Right atrium auricular region (tissue), 2 donors: ENCODE measurements at regions not wholly inside any gene's neighbourhood (a gene's known extent, or its start where the extent isn't known, plus 50 kb on each side); places are given as distances from the start of the nearest gene placed in this dataset.

Experiments
- DNase-seq: peaks from one replicate; pipeline ENCODE4 v3.0.0-alpha.2; 2019; ENCODE audit warnings: low spot score
- H3K27ac ChIP-seq, 2 donors: fragments of 200-600 bp; sonication (generic); 1 replicate in 1 of 2; 2 replicates in 1 of 2; pipeline ENCODE4 v1.5.1; 2016 to 2019
- H3K27me3 ChIP-seq, 2 donors: fragments of 200-600 bp; sonication (generic); one replicate each; pipeline versions ENCODE4 v1.5.1 to v1.6.0; 2017 to 2019
- H3K36me3 ChIP-seq: fragments of 200-600 bp; sonication (generic); one replicate; pipeline ENCODE4 v1.5.1; 2016
- H3K4me1 ChIP-seq, 2 donors: fragments of 200-600 bp; sonication (generic); one replicate each; pipeline versions ENCODE4 v1.5.1 to v1.6.0; 2017 to 2019
- H3K4me3 ChIP-seq, 2 donors: fragments of 200-600 bp; sonication (generic); 1 replicate in 1 of 2; 2 replicates in 1 of 2; pipeline ENCODE4 v1.5.1; 2017 to 2019; ENCODE audit warnings: mild to moderate bottlenecking in 1 of 2, moderate library complexity in 1 of 2
- H3K9me3 ChIP-seq, 2 donors: fragments of 200-600 bp; sonication (generic); one replicate each; pipeline ENCODE4 v1.5.1; 2019
- TF ChIP-seq, protein P1 (sequence below), 2 donors: fragments of 200-600 bp; sonication (generic); IDR thresholded peaks; one replicate each; pipeline ENCODE4 v1.5.1; 2019; ENCODE audit warnings: antibody characterized with exemption in 2 of 2

DNA sequence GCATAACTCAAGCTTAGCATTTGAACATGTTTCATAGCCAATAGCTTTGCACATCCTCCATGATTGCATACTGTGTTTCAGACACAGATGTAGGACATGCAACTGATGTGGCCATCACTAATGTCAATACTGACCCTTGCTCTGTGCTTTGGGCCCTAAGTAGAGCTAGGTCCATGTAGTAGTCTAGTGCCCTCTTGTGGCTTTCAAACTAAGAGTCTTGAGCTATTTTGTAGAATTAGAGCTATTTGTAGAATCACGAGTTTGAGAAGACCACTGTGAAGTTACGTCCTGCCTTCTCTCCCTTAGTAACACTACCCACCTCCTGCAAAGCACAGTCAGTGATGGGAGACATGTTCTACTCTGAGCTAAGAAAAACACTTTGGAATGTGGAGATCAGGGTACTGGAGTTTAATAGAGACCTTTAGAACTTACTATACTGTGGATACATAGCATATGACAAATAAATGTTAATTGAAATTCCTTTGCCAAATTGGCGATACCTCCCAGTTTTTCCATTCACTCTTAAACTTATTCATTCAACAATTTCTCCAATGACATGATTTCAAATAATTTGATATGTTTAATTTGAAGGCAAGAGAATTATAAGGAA lies 306.5 kb upstream of the TNP1 start:
- H3K27me3 ChIP-seq = no peaks in the 10 kb centered on the region
- TF ChIP-seq, protein P1, sequence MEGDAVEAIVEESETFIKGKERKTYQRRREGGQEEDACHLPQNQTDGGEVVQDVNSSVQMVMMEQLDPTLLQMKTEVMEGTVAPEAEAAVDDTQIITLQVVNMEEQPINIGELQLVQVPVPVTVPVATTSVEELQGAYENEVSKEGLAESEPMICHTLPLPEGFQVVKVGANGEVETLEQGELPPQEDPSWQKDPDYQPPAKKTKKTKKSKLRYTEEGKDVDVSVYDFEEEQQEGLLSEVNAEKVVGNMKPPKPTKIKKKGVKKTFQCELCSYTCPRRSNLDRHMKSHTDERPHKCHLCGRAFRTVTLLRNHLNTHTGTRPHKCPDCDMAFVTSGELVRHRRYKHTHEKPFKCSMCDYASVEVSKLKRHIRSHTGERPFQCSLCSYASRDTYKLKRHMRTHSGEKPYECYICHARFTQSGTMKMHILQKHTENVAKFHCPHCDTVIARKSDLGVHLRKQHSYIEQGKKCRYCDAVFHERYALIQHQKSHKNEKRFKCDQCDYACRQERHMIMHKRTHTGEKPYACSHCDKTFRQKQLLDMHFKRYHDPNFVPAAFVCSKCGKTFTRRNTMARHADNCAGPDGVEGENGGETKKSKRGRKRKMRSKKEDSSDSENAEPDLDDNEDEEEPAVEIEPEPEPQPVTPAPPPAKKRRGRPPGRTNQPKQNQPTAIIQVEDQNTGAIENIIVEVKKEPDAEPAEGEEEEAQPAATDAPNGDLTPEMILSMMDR (IDR thresholded peaks at IDR 0.05) = peak; percentile 45 to 71
- no peak for DNase-seq

DNA sequence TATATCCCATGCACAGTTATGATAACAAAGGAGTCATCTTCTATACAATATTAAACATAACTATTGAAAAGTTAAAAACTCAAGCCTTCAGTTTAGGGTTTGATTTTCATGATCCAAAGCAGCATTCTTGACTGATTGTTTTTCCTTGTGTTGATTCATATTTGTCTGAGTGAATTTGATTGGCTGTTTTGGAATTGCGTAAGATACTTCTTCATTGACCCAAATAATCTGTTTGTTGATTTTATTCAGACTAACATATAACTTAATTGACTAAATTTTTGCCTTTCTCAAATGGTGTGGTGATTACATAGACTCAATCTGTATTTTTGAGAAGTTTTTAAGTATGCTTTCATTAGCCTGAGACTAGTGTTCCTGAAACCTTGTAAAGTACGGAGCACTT lies 305.7 kb upstream of the TNP1 start:
- DNase-seq = no peak
- Histone ChIP-seq H3K9me3 (no peaks in the 10 kb centered on the region), H3K27me3 (no peaks in the 10 kb centered on the region), H3K4me3 (no peak overlapping the region), H3K36me3 (no peaks in the 10 kb centered on the region), H3K27ac (no peak overlapping the region), H3K4me1 (peaks cover 0 to 8% of the 10 kb centered on the region in 2 donors)
- TF ChIP-seq, protein P1 (IDR thresholded peaks at IDR 0.05) = no peak

More for the DNA sequence above, 306.5 kb upstream of the TNP1 start:
- peaks cover 0 to 4% of the 10 kb centered on the region in 2 donors for H3K4me1 ChIP-seq
- no peaks in the 10 kb centered on the region for H3K36me3 ChIP-seq
- H3K9me3 ChIP-seq = no peaks in the 10 kb centered on the region
- no peak overlapping the region for H3K4me3 ChIP-seq
- H3K27ac ChIP-seq = no peak overlapping the region

DNA sequence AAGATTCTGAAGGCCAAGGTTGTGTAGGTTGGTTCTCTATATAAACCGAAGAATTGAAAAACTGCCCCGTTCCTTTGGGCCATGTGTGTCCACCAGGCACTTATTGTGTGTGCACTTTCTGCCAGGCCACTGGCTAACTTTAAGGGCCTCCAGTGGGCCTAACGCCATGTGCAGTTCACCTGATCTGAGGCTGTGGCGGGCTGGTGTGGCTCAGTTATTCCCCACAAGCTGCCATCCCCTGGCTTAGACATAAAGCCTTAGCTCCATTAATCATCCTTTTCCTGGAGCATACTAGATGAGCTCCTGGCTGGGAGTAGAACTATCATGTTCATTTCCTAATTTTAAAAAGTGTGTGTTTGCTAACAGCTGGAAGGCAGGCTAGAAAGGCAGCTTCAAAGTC lies 304.1 kb upstream of the TNP1 start:
- Histone ChIP-seq H3K4me3 (no peak overlapping the region), H3K27ac (no peak overlapping the region)

DNA sequence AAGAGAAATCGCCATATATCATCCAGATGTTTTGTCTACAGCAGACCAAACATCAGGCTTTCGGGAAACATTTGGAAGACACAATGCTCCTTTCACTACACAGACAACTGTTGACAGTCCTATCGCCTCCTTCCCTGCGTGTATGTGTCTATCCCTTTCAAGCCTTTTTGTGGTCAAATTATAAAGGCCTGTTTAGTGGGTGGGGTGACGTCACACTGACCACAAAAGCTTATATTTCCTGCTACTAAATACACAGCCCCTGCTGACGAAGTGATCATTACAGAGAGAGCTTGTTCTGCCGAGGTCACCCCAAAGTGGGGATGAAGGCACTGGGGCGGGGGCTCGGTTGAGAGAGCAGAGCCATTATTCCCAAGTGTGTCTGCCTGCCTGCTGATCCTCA lies 302.7 kb upstream of the TNP1 start:
- H3K4me3 ChIP-seq = no peak overlapping the region
- H3K27me3 ChIP-seq = no peaks in the 10 kb centered on the region
- no peaks in the 10 kb centered on the region for H3K9me3 ChIP-seq
- no peaks in the 10 kb centered on the region for H3K36me3 ChIP-seq
- no peak for DNase-seq
- H3K27ac ChIP-seq = no peak overlapping the region
- H3K4me1 ChIP-seq = peaks cover 0 to 8% of the 10 kb centered on the region in 2 donors
- TF ChIP-seq, protein P1 (IDR thresholded peaks at IDR 0.05) = no peak

More for the DNA sequence above, 304.1 kb upstream of the TNP1 start:
- TF ChIP-seq, protein P1 (IDR thresholded peaks at IDR 0.05) = no peak
- Histone ChIP-seq H3K4me1 (peaks cover 0 to 8% of the 10 kb centered on the region in 2 donors), H3K9me3 (no peaks in the 10 kb centered on the region), H3K36me3 (no peaks in the 10 kb centered on the region), H3K27me3 (no peaks in the 10 kb centered on the region)
- no peak for DNase-seq

DNA sequence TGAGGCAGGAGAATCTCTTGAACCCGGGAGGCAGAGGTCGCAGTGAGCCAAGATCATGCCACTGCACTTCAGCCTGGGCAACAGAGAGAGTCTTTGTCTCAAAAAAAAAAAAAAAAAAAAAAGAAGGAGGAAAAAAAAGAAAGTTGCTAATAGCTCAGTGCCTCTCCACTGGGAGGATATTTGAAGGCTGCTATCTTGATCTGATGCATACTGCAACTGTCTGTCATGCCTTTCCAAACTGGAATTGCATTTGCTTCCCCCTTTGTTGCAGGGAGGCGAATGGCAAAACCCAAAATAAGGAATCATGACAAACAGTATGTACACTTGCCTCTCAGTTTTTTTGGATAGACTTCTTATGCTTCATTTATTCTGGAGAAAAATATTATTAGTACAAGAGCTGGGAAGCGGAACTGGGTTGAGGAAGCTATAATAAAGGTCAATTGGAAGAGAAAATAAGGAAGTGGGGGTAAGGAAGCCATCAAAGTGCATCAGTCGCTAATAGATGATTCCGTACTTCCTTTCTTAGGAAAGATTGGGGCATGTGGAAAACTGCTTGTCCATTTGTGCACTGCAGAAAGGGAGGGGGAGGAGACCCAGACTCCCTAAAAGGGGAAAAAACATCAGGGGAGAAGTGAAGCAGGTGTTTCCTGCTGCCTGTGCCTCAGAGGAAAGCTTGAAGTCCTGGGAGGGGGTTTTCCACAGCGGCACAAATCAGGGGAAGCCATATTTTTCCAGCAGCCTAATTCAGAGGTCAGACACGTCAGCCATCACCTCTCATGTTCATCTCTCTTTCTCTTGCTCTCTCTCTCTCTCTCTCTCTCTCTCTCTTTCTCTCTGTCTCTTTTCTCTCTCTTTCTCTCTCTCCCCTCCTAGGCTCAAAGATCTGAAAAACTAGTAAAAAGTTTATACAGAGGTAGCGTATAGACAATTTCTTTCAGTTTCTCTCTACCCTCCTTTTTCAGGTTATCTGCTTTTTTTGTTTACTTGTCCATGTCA lies 301.4 kb upstream of the TNP1 start:
- Histone ChIP-seq H3K36me3 (no peaks in the 10 kb centered on the region), H3K4me3 (no peak overlapping the region), H3K9me3 (no peaks in the 10 kb centered on the region), H3K27me3 (no peaks in the 10 kb centered on the region), H3K27ac (no peak overlapping the region), H3K4me1 (peaks cover 0 to 8% of the 10 kb centered on the region in 2 donors)
- no peak for DNase-seq
- TF ChIP-seq, protein P1 (IDR thresholded peaks at IDR 0.05) = no peak
